PC-9 (cell line): ENCODE measurements at regions not wholly inside any gene's neighbourhood (a gene's known extent, or its start where the extent isn't known, plus 50 kb on each side); places are given as distances from the start of the nearest gene placed in this dataset.

Source experiments
- BruUV-seq: library from RNA; stranded (reverse); fragments of 400-500 nt; replicated peaks from 2 replicates; lab custom pipeline; 2021; lab: Mats Ljungman, UMichigan
- CTCF ChIA-PET: fragments of 300-600 bp; sonication (Branson Sonifier 250); formaldehyde crosslinking; loops from one replicate; lab custom pipeline; 2022; ENCODE audit warnings: antibody characterized with exemption; lab: Charles Lee
- POLR2A ChIA-PET: fragments of 300-600 bp; sonication (Branson Sonifier 250); formaldehyde crosslinking; loops from one replicate; lab custom pipeline; 2022; ENCODE audit warnings: antibody characterized with exemption; ENCODE audit not compliant: unreplicated experiment; lab: Charles Lee
- DNase-seq, 2 experiments: peaks; one replicate each; pipeline versions ENCODE4 v3.0.0 to v3.0.0-alpha.2; 2015 to 2022; ENCODE audit warnings: mixed read lengths in 1 of 2
- H2AFZ ChIP-seq: fragments of 200-600 bp; sonication (generic); 2 replicates; pipeline ENCODE4 v1.8.1; 2017; ENCODE audit warnings: antibody characterized with exemption
- H3F3A ChIP-seq: fragments of 200-600 bp; sonication (generic); 2 replicates; pipeline ENCODE4 v1.8.1; 2017; ENCODE audit warnings: antibody characterized with exemption, mild to moderate bottlenecking, low read depth; ENCODE audit not compliant: insufficient read depth
- H3K27ac ChIP-seq: fragments of 200-600 bp; sonication (generic); 2 replicates; pipeline ENCODE4 v1.6.1; 2016; ENCODE audit warnings: mixed run types
- H3K27me3 ChIP-seq: fragments of 200-600 bp; sonication (generic); 2 replicates; pipeline ENCODE4 v1.6.1; 2016; ENCODE audit warnings: low read depth, mixed run types; ENCODE audit not compliant: insufficient read depth
- H3K36me3 ChIP-seq: fragments of 200-600 bp; sonication (generic); 2 replicates; pipeline ENCODE4 v1.6.1; 2016; ENCODE audit warnings: low read depth, mixed run types
- H3K4me1 ChIP-seq: fragments of 200-600 bp; sonication (generic); replicated peaks from 2 replicates; pipeline ENCODE4 v1.6.1; 2016; ENCODE audit warnings: mixed run types; ENCODE audit not compliant: insufficient read depth
- H3K4me2 ChIP-seq: fragments of 200-600 bp; sonication (generic); 2 replicates; pipeline ENCODE4 v1.6.1; 2017; ENCODE audit warnings: mixed run types
- H3K4me3 ChIP-seq: fragments of 200-600 bp; sonication (generic); 2 replicates; pipeline ENCODE4 v1.6.1; 2016; ENCODE audit warnings: mixed run types
- H3K79me2 ChIP-seq: fragments of 200-600 bp; sonication (generic); 2 replicates; pipeline ENCODE4 v1.6.1; 2017; ENCODE audit warnings: low read depth, mixed run types
- H3K9me2 ChIP-seq: fragments of 200-600 bp; sonication (generic); 2 replicates; pipeline ENCODE4 v1.8.1; 2017; ENCODE audit warnings: mild to moderate bottlenecking; ENCODE audit not compliant: insufficient read depth
- H3K9me3 ChIP-seq: fragments of 200-600 bp; sonication (generic); 2 replicates; pipeline ENCODE4 v1.8.1; 2016; ENCODE audit warnings: low read depth; ENCODE audit not compliant: insufficient read depth
- H4K20me1 ChIP-seq: fragments of 200-600 bp; sonication (generic); 2 replicates; pipeline ENCODE4 v1.8.1; 2017; ENCODE audit not compliant: insufficient read depth
- EZH2 ChIP-seq: fragments of 200-600 bp; sonication (generic); IDR thresholded peaks from 2 replicates; pipeline ENCODE4 v1.8.0; 2017; ENCODE audit warnings: antibody characterized with exemption, low read depth
- intact Hi-C: fragments of 100-400 bp; cut with micrococcal nuclease; formaldehyde crosslinking; loops from one replicate; pipeline ENCODE4 v1.10.0; 2022; ENCODE audit not compliant: unreplicated experiment
- TF ChIP-seq, protein P1 (sequence below): fragments of 200-600 bp; sonication (generic); conservative IDR thresholded peaks from 2 replicates; pipeline ENCODE4 v1.6.1; 2017; ENCODE audit warnings: mixed run types, antibody characterized with exemption, mild to moderate bottlenecking, moderate library complexity

DNA sequence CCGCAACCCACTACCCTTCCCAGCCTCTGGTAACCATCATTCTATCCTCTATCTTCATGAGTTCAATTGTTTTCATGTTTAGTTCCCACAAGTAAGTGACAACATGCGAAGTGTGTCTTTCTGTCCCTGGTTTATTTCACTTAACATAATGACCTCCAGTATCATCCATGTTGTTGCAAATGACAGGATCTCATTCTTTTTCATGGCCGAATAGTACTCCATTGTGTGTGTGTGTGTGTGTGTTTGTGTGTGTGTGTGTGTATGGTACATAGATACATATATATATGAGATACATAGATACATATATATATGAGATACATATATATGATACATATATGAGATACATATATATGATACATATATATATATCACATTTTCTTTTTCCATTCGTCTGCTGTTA lies 196.3 kb upstream of the STK17B start:
- no peak for DNase-seq
- H3K4me2 ChIP-seq: no peak overlapping the region
- intact Hi-C loops: no loop called here
- H3K79me2 ChIP-seq: no peaks in the 10 kb centered on the region
- H4K20me1 ChIP-seq: no peaks in the 10 kb centered on the region
- TF ChIP-seq, protein P1, sequence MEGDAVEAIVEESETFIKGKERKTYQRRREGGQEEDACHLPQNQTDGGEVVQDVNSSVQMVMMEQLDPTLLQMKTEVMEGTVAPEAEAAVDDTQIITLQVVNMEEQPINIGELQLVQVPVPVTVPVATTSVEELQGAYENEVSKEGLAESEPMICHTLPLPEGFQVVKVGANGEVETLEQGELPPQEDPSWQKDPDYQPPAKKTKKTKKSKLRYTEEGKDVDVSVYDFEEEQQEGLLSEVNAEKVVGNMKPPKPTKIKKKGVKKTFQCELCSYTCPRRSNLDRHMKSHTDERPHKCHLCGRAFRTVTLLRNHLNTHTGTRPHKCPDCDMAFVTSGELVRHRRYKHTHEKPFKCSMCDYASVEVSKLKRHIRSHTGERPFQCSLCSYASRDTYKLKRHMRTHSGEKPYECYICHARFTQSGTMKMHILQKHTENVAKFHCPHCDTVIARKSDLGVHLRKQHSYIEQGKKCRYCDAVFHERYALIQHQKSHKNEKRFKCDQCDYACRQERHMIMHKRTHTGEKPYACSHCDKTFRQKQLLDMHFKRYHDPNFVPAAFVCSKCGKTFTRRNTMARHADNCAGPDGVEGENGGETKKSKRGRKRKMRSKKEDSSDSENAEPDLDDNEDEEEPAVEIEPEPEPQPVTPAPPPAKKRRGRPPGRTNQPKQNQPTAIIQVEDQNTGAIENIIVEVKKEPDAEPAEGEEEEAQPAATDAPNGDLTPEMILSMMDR: no peak
- no peak for TF ChIP-seq EZH2
- POLR2A ChIA-PET: no interaction called here
- no peaks in the 10 kb centered on the region for H3K4me1 ChIP-seq
- H3F3A ChIP-seq: no peaks in the 10 kb centered on the region
- no peaks in the 10 kb centered on the region for H3K9me3 ChIP-seq
- no peaks in the 10 kb centered on the region for H3K36me3 ChIP-seq
- no peaks in the 10 kb centered on the region for H3K9me2 ChIP-seq
- no peaks in the 10 kb centered on the region for H3K27me3 ChIP-seq
- no TSS peak for BruUV-seq
- no peak overlapping the region for H3K4me3 ChIP-seq
- CTCF ChIA-PET: no interaction called here
- H2AFZ ChIP-seq: no peak overlapping the region
- H3K27ac ChIP-seq: no peak overlapping the region

DNA sequence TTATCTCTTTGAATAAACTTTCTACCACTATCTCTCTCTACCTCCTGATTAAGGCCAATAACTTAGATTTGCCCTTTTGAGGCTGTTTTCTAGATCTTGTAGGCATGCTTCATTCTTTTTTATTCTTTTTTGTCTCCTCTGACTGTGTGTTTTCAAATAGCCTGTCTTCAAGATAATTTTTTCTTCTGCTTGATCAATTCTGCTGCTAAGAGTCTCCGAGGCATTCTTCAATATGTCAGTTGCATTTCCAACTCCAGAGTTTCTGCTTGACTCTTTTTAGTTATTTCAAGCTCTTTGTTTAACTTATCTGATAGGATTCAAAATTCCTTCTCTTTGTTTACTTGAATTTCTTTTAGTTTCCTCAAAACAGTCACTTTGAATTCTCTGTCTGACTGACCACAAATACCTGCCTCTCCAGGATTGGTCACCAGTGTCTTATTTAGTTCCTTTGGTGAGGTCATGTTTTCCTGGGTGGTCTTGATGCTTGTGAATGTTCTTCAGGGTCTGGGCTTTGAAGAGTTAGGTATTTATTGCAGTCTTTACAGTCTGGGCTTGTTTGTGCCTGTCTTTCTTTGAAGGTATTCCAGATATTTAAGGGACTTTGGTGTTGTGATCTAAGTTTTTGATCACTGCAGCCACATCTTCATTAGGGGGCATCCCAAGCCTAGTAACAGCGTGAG lies 197.3 kb upstream of the STK17B start:
- no peaks in the 10 kb centered on the region for H3K27me3 ChIP-seq
- intact Hi-C loops: no loop called here
- no TSS peak for BruUV-seq
- no peaks in the 10 kb centered on the region for H3F3A ChIP-seq
- no peak overlapping the region for H3K27ac ChIP-seq
- no peak overlapping the region for H3K4me3 ChIP-seq
- TF ChIP-seq, protein P1: no peak
- TF ChIP-seq EZH2: no peak
- DNase-seq: no peak
- CTCF ChIA-PET: no interaction called here
- no peak overlapping the region for H3K4me2 ChIP-seq
- H3K79me2 ChIP-seq: no peaks in the 10 kb centered on the region
- H2AFZ ChIP-seq: no peak overlapping the region
- no peaks in the 10 kb centered on the region for H3K9me3 ChIP-seq
- H3K4me1 ChIP-seq: no peaks in the 10 kb centered on the region
- no peaks in the 10 kb centered on the region for H4K20me1 ChIP-seq
- no peaks in the 10 kb centered on the region for H3K9me2 ChIP-seq
- POLR2A ChIA-PET: no interaction called here
- H3K36me3 ChIP-seq: no peaks in the 10 kb centered on the region

DNA sequence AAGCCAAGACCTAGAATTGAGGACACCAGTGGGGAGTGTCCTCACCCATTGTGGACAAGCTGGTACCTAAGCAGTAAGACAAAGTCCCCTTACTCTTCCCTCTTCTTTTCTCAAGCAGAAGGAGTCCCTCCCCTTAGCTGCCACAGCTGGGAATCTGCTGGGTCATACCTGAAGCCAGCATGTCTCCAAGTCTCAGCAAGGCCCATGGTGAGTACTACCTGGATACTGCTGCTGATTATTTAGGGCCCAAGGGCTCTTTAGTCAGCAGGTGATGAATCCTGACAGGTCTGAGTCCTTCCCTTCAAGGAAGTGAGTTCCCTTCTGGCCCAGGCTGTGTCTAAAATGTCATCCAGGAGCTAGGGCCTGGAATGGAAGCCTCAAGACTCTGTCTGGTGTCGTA lies 198.6 kb upstream of the STK17B start:
- CTCF ChIA-PET: no interaction called here
- no TSS peak for BruUV-seq

More for the DNA sequence above, 198.6 kb upstream of the STK17B start:
- Histone ChIP-seq H3K4me3 (no peak overlapping the region), H2AFZ (no peak overlapping the region), H3K36me3 (no peaks in the 10 kb centered on the region), H3K9me3 (no peaks in the 10 kb centered on the region), H3K4me1 (no peaks in the 10 kb centered on the region), H3F3A (no peaks in the 10 kb centered on the region), H3K27me3 (no peaks in the 10 kb centered on the region), H3K79me2 (no peaks in the 10 kb centered on the region), H3K27ac (no peak overlapping the region), H3K9me2 (no peaks in the 10 kb centered on the region), H4K20me1 (no peaks in the 10 kb centered on the region), H3K4me2 (no peak overlapping the region)
- TF ChIP-seq, protein P1: no peak
- no peak for TF ChIP-seq EZH2
- intact Hi-C loops: no loop called here
- POLR2A ChIA-PET: no interaction called here
- no peak for DNase-seq
